D721Med (cell line): ENCODE measurements at regions not wholly inside any gene's neighbourhood (a gene's known extent, or its start where the extent isn't known, plus 50 kb on each side); places are given as distances from the start of the nearest gene placed in this dataset.
"Not testable (repeated sequence)": the region's sequence is repeated elsewhere in the genome, so short reads cannot be mapped to it uniquely, and the experiment has no call there.

Experiments
- DNase-seq: peaks from one replicate; pipeline ENCODE4 v3.0.0; 2011; ENCODE audit warnings: low spot score; ENCODE audit not compliant: insufficient read length
- FAIRE-seq: peaks from 2 replicates; lab custom pipeline; 2011; peaks lifted over from hg19 to GRCh38; lab: Jason Lieb, UNC
- CTCF ChIP-seq: IDR thresholded peaks from 2 replicates; pipeline ENCODE4 v1.5.1; 2012; ENCODE audit warnings: mild to moderate bottlenecking, control low read depth; ENCODE audit not compliant: insufficient read depth; ENCODE audit errors: missing control alignments

- FAIRE-seq (no peak), DNase-seq (no peak)
- TF ChIP-seq CTCF = no peak
Observed at GRCh38 chr3:66552846-66553245, 52.0 kb upstream of the LRIG1 start.

DNA sequence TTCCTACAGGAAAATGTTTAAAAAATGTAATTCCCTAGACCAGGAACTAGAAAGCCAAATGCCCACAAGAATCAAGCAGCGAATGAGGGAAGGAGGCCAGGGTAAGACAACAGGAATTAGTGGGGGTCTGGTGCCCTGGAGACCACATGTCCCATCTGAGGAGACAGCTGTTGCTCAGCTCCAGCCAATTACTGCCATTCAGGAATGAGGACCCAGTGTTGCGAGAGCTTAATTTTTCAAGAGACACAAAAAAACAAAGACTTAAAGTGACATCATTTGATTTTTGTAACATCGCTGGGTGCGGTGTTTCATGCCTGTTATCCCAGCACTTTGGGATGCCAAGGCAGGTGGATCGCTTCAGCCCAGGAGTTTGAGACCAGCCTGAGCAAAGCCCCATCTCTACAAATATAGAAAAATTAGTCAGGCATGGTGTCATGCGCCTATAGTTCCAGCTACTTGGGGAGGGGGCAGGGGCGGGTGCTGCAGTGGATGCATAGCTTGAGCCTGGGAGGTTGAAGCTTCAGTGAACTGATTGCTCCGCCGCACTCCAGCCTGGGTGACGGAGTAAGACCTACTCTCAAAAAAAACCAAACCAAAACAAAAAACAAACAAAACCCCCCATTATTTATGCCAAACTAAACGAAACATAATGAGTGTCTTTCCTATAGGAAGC is 52.8 kb upstream of the LRIG1 start:
- no peak for TF ChIP-seq CTCF
- DNase-seq = no peak
- no peak for FAIRE-seq

DNA sequence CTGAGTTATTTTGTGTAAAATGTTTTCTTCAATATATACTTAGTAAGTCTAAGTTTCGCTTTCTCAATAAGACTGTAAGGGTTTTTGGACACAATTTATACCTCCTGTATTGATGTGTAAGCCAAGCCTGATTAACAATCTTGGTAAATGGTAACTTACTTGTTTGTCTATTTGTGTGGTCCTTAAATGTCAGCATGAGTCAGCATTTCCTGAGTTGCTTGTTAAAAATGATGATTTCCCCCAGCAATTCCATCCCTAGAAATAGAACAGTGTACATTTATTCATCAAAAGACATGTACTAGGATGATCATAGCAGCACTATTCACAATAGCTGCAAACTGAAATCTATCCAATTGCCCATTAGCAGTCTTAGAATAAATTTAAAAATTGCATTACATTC is 53.4 kb upstream of the LRIG1 start:
- DNase-seq (no peak), FAIRE-seq (no peak)
- no peak for TF ChIP-seq CTCF

DNA sequence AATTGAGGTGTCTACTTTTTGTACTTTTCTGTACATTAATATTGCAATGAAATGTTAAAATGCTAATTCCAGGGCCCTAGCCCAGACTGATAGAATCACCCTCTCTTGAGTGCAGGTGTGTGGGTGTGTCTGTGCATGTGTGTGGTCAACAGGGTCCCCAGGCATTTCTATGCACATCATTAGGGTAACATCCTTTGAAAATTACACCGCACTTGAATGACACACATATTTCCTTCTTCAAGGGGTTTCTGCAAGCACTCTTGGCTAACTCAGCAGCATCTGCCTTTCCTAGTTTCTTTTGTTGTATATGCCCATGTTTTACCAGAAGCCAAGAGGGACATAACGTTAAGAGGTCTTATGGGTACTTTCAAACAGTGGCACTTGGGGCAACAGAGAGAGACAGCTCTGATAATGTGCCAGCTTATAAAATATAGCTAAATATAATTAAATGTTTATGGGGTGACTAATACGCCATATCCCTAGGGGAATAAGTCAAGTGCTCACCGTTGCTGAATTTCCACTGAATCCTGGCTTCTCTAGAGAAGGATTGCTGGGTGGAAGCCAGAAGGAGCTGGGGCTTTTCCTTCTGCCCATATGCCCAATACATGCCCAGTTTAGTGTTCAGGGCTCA is 54.5 kb upstream of the LRIG1 start:
- DNase-seq (no peak), FAIRE-seq (no peak)
- TF ChIP-seq CTCF = no peak

- DNase-seq (no peak), FAIRE-seq (no peak)
- no peak for TF ChIP-seq CTCF
Observed at GRCh38 chr3:66557170-66557569, 56.3 kb upstream of the LRIG1 start.

DNA sequence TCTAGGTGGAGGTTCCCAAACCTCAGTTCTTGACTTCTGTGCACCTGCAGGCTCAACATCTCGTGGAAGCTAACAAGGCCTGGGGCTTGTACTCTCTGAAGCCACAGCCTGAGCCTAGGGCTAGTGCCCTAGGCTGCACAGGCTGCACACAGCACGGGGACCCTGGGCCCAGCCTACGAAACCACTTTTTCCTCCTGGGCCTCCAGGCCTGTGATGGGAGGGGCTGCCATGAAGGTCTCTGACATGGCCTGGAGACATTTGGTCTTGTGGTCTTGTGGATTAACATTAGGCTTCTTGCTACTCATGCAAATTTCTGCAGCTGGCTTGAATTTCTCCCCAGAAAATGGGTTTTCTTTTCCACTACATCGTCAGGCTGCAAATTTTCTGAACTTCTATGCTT is 59.1 kb upstream of the LRIG1 start:
- not testable (repeated sequence) for FAIRE-seq

GRCh38 chr3:66561367-66561766 is 60.5 kb upstream of the LRIG1 start:
- DNase-seq = no peak
- FAIRE-seq = no peak
- TF ChIP-seq CTCF = no peak

More for the DNA sequence above, 59.1 kb upstream of the LRIG1 start:
- not testable (repeated sequence) for DNase-seq
